ENCODE measurements at regions not wholly inside any gene's neighbourhood (a gene's known extent, or its start where the extent isn't known, plus 50 kb on each side); places are given as distances from the start of the nearest gene placed in this dataset.
"Not testable (repeated sequence)": the region's sequence is repeated elsewhere in the genome, so short reads cannot be mapped to it uniquely, and the experiment has no call there.

DNA sequence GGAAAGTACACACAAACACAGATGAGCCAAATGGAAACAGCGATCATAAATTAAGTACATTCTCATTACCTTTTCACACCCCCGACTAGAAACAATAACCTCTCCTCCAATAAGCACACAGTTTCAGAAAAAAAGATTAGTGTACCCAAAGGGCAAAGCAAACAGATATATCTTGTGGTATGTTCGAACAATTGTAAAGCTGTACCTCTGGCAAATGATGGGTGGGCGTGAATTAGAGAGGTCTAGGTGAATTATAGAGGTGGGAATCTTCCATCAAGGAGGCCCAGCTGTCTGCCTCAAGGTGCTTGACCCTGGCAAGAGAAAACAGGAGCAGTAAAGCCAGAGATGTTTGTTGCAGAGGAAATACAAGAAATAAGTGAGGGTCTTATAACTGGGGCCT, 715.3 kb upstream of the NEGR1 start:
- no peak for TF ChIP-seq POLR2A (IDR thresholded peaks at IDR 0.05)
- no peak for TF ChIP-seq CTCF (IDR thresholded peaks at IDR 0.05)
- no peaks in the 10 kb centered on the region for H3K9me3 ChIP-seq
- H3K27me3 ChIP-seq = no peaks in the 10 kb centered on the region
- no peaks in the 10 kb centered on the region for H3K36me3 ChIP-seq
- no peak for DNase-seq
- no peak overlapping the region for H3K4me3 ChIP-seq
- intact Hi-C loops (cut with DNase I; ENCODE audit: low total_unique reads) = no loop called here
- H3K27ac ChIP-seq = no peak overlapping the region
- H3K4me1 ChIP-seq = no peaks in the 10 kb centered on the region

GRCh38 chr1:72997041-72997440, 714.7 kb upstream of the NEGR1 start:
- Histone ChIP-seq H3K27me3 (no peaks in the 10 kb centered on the region), H3K27ac (no peak overlapping the region), H3K36me3 (no peaks in the 10 kb centered on the region), H3K4me1 (no peaks in the 10 kb centered on the region), H3K4me3 (no peak overlapping the region), H3K9me3 (no peaks in the 10 kb centered on the region)
- TF ChIP-seq POLR2A (IDR thresholded peaks at IDR 0.05) (no peak), CTCF (IDR thresholded peaks at IDR 0.05) (no peak)
- intact Hi-C loops (cut with DNase I; ENCODE audit: low total_unique reads) = no loop called here
- no peak for DNase-seq

- intact Hi-C loops (cut with DNase I; ENCODE audit: low total_unique reads); H3K36me3 ChIP-seq; H3K4me3 ChIP-seq; H3K4me1 ChIP-seq; H3K9me3 ChIP-seq; H3K27me3 ChIP-seq; DNase-seq; H3K27ac ChIP-seq: not testable (repeated sequence)
Observed at GRCh38 chr1:72987871-72988270, 705.5 kb upstream of the NEGR1 start.

GRCh38 chr1:72986591-72987290, 704.4 kb upstream of the NEGR1 start:
- no peak for DNase-seq
- H3K36me3 ChIP-seq = no peaks in the 10 kb centered on the region
- intact Hi-C loops (cut with DNase I; ENCODE audit: low total_unique reads) = no loop called here
- H3K4me3 ChIP-seq = no peak overlapping the region
- no peak for TF ChIP-seq CTCF (IDR thresholded peaks at IDR 0.05)
- TF ChIP-seq POLR2A (IDR thresholded peaks at IDR 0.05) = no peak
- no peaks in the 10 kb centered on the region for H3K9me3 ChIP-seq
- H3K4me1 ChIP-seq = no peaks in the 10 kb centered on the region
- no peaks in the 10 kb centered on the region for H3K27me3 ChIP-seq
- no peak overlapping the region for H3K27ac ChIP-seq

DNA sequence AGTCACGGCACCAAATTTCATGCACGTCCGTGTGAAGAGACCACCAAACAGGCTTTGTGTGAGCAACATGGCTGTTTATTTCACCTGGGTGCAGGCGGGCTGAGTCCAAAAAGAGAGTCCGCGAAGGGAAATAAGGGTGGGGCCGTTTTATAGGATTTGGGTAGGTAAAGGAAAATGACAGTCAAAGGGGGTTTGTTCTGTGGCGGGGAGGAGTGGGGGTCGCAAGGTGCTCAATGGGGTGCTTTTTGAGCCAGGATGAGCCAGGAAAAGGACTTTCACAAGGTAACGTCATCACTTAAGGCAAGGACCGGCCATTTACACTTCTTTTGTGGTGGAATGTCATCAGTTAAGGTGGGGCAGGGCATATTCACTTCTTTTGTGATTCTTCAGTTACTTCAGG, 702.7 kb upstream of the NEGR1 start:
- H3K4me3 ChIP-seq; intact Hi-C loops (cut with DNase I; ENCODE audit: low total_unique reads); DNase-seq; H3K36me3 ChIP-seq; H3K9me3 ChIP-seq; H3K27me3 ChIP-seq; H3K27ac ChIP-seq; H3K4me1 ChIP-seq: not testable (repeated sequence)

DNA sequence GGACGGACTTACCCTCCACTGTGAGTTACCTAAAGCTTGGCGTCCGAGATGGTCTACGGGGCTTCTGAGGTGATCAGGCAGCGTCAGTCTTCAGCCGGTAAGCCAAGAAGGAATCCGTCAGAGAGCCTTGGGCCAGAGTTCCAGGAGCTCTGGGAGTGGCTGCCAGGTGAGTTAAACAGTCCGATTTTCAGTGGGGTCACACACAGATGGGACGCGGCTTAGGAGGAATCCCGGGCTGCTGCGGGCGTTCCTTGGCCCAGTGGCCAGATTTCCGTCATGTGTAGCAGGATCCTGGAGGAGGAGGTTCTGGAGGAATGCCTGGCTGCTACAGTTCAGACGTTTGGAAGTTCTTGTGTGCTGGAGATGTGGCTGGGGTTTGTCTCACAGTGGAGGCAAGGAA, 700.7 kb upstream of the NEGR1 start:
- H3K4me1 ChIP-seq; H3K4me3 ChIP-seq; H3K27ac ChIP-seq; H3K27me3 ChIP-seq; DNase-seq; H3K36me3 ChIP-seq; H3K9me3 ChIP-seq; intact Hi-C loops (cut with DNase I; ENCODE audit: low total_unique reads): not testable (repeated sequence)

- intact Hi-C loops (cut with DNase I; ENCODE audit: low total_unique reads) = no loop called here
- no peak overlapping the region for H3K27ac ChIP-seq
- no peaks in the 10 kb centered on the region for H3K9me3 ChIP-seq
- H3K4me3 ChIP-seq = no peak overlapping the region
- H3K36me3 ChIP-seq = no peaks in the 10 kb centered on the region
- no peaks in the 10 kb centered on the region for H3K4me1 ChIP-seq
- TF ChIP-seq CTCF (IDR thresholded peaks at IDR 0.05) (no peak), POLR2A (IDR thresholded peaks at IDR 0.05) (no peak)
- DNase-seq = no peak
- H3K27me3 ChIP-seq = no peaks in the 10 kb centered on the region
Observed at GRCh38 chr1:72969461-72969860, 687.1 kb upstream of the NEGR1 start.

All from uterus (tissue), 3 donors.